Nephron (organoid): ENCODE measurements at regions not wholly inside any gene's neighbourhood (a gene's known extent, or its start where the extent isn't known, plus 50 kb on each side); places are given as distances from the start of the nearest gene placed in this dataset.
A peak's percentile ranks its signal among the peaks of the same experiment; 100 is the strongest.

ENCODE experiments used
- H3K27ac Mint-ChIP-seq, 3 experiments: 2 replicates each; pipeline ENCODE4 v1.8.0; 2020; ENCODE audit warnings: mixed read lengths in 3 of 3, mild to moderate bottlenecking in 2 of 3, moderate library complexity in 1 of 3
- H3K27me3 Mint-ChIP-seq: 2 replicates; pipeline ENCODE4 v1.8.0; 2021; ENCODE audit warnings: low read depth, mild to moderate bottlenecking, moderate library complexity, mixed read lengths
- H3K36me3 Mint-ChIP-seq: 2 replicates; pipeline ENCODE4 v1.8.0; 2020; ENCODE audit warnings: low read depth, mixed read lengths
- H3K4me1 Mint-ChIP-seq: 2 replicates; pipeline ENCODE4 v1.8.0; 2020; ENCODE audit warnings: mixed read lengths
- H3K4me3 Mint-ChIP-seq, 3 experiments: 2 replicates each; pipeline ENCODE4 v1.8.0; 2020; ENCODE audit warnings: mild to moderate bottlenecking in 3 of 3, mixed read lengths in 3 of 3, moderate library complexity in 2 of 3
- H3K9me3 Mint-ChIP-seq: 2 replicates; pipeline ENCODE4 v1.8.0; 2020; ENCODE audit warnings: mixed read lengths
- TF ChIP-seq, protein P1 (sequence below), 3 experiments: fragments of 200-600 bp; sonication (generic); IDR thresholded peaks; one replicate each; pipeline ENCODE4 v1.5.0; 2021; ENCODE audit warnings: antibody characterized with exemption in 3 of 3; ENCODE audit not compliant: unreplicated experiment in 3 of 3

DNA sequence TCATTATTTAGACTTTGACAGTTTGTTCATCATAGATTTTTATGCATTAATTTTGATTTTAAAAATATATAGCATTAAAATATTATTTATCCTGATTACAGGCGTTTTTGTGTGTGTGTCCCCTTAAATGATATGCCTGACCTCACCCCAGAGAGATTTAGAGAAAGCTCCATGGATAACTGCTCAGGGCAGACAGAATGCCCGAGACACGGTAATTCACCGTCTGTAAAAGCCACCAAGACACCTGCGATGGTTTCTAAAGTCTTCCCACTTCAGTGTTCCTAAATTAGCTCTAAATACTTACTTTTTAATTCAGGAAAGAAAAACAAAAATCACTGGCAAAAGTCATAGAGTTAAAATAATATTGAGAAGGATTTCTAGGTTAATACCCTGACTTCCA, 350.6 kb upstream of the RUNX1 start:
- peaks cover 39% of the 10 kb centered on the region for H3K27me3 Mint-ChIP-seq
- H3K4me3 Mint-ChIP-seq: no peak overlapping the region
- H3K9me3 Mint-ChIP-seq: no peaks in the 10 kb centered on the region
- TF ChIP-seq, protein P1, sequence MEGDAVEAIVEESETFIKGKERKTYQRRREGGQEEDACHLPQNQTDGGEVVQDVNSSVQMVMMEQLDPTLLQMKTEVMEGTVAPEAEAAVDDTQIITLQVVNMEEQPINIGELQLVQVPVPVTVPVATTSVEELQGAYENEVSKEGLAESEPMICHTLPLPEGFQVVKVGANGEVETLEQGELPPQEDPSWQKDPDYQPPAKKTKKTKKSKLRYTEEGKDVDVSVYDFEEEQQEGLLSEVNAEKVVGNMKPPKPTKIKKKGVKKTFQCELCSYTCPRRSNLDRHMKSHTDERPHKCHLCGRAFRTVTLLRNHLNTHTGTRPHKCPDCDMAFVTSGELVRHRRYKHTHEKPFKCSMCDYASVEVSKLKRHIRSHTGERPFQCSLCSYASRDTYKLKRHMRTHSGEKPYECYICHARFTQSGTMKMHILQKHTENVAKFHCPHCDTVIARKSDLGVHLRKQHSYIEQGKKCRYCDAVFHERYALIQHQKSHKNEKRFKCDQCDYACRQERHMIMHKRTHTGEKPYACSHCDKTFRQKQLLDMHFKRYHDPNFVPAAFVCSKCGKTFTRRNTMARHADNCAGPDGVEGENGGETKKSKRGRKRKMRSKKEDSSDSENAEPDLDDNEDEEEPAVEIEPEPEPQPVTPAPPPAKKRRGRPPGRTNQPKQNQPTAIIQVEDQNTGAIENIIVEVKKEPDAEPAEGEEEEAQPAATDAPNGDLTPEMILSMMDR (IDR thresholded peaks at IDR 0.05; ENCODE audit: unreplicated experiment in 3 of 3): no peak
- peak overlapping the region in 1 of 3 experiments; percentile 6 for H3K27ac Mint-ChIP-seq
- no peaks in the 10 kb centered on the region for H3K36me3 Mint-ChIP-seq
- peaks cover 26% of the 10 kb centered on the region for H3K4me1 Mint-ChIP-seq

- Mint-ChIP-seq H3K9me3 (no peaks in the 10 kb centered on the region), H3K27me3 (peaks cover 32% of the 10 kb centered on the region), H3K4me3 (no peak overlapping the region), H3K36me3 (no peaks in the 10 kb centered on the region), H3K27ac (no peak overlapping the region), H3K4me1 (peaks cover 26% of the 10 kb centered on the region)
- TF ChIP-seq, protein P1 (IDR thresholded peaks at IDR 0.05; ENCODE audit: unreplicated experiment in 3 of 3): no peak
These were observed 350.0 kb upstream of the RUNX1 start for GRCh38 chr21:35399002-35399530.

DNA sequence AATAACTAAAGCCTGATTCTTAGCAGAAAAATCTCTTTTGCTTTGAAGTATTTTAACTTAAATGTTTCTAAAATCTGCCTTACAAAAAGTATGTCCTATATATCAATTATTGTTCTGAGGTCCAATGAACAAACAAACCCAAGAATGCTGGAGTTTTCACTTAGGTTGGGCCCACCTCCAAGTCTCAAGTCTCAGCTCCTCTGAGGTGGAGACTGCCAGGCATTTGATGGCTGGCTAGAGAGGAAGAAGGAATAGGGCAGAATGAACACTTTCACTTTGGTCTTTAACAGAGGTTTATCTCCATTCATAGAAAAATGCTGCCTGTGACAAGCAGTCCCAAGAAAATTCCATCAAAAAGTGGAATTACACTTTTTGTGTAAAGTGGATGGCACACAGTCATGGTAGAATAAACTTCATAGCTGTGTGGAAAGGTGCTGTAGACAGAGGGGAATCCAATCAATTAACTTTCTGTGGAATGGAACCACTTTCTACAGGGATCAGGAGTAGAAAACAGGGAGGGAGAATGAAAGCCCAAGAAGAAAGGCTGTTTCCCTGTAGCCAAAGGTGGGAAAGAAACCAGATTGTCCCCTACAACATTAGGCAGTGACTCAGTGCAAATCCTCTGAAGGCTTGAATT, 349.4 kb upstream of the RUNX1 start:
- Mint-ChIP-seq H3K36me3 (no peaks in the 10 kb centered on the region), H3K4me1 (peaks cover 26% of the 10 kb centered on the region), H3K4me3 (no peak overlapping the region), H3K27me3 (peaks cover 27% of the 10 kb centered on the region), H3K9me3 (no peaks in the 10 kb centered on the region), H3K27ac (no peak overlapping the region)
- TF ChIP-seq, protein P1 (IDR thresholded peaks at IDR 0.05; ENCODE audit: unreplicated experiment in 3 of 3): no peak

- H3K4me3 Mint-ChIP-seq: no peak overlapping the region
- no peaks in the 10 kb centered on the region for H3K36me3 Mint-ChIP-seq
- no peaks in the 10 kb centered on the region for H3K9me3 Mint-ChIP-seq
- H3K27ac Mint-ChIP-seq: no peak overlapping the region
- TF ChIP-seq, protein P1 (IDR thresholded peaks at IDR 0.05; ENCODE audit: unreplicated experiment in 3 of 3): no peak
- peaks cover 24% of the 10 kb centered on the region for H3K27me3 Mint-ChIP-seq
- H3K4me1 Mint-ChIP-seq: peaks cover 26% of the 10 kb centered on the region
These were observed 348.7 kb upstream of the RUNX1 start for GRCh38 chr21:35397781-35398180.

DNA sequence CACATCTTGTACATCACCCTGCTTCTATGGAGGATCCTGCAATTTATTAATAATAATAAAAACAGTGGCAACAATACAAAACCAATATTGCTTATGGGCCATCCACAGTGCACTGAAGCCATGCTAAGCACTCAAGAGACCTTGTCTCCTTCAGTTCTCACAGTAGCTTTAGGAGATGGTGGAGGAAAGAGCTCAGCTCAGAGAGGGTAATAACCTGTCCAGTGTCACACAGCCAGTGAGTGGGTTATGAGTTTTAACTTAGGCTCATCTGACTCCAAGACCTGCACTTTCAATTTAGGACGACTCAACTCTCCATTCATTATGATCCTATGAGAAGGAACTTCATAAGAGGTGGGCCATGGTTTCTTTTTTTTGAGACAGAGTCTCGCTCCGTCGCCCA, 347.6 kb upstream of the RUNX1 start:
- TF ChIP-seq, protein P1 (IDR thresholded peaks at IDR 0.05; ENCODE audit: unreplicated experiment in 3 of 3): no peak
- peaks cover 26% of the 10 kb centered on the region for H3K4me1 Mint-ChIP-seq
- no peak overlapping the region for H3K4me3 Mint-ChIP-seq
- no peaks in the 10 kb centered on the region for H3K36me3 Mint-ChIP-seq
- H3K27ac Mint-ChIP-seq: no peak overlapping the region
- peaks cover 25% of the 10 kb centered on the region for H3K27me3 Mint-ChIP-seq
- no peaks in the 10 kb centered on the region for H3K9me3 Mint-ChIP-seq

DNA sequence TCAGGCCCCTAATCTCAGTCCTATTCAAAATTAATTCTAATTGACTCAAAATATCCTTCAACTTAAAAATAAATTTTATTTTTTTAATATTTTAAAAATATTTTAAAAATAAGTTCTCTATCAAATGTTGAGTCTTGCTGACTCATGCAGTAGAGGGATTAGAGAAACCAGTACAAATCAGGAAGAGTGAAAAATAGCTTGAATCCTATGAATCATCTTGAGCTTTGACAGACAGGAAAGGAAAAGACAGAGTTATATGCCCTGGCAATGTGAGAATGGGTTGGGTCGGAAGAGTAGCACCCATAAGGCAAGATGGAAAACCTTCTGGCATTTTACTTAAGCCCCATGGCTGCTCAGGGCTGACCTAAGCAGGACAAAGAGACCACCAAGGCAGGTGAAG, 346.6 kb upstream of the RUNX1 start:
- TF ChIP-seq, protein P1 (IDR thresholded peaks at IDR 0.05; ENCODE audit: unreplicated experiment in 3 of 3): no peak
- no peak overlapping the region for H3K4me3 Mint-ChIP-seq
- no peaks in the 10 kb centered on the region for H3K36me3 Mint-ChIP-seq
- H3K27me3 Mint-ChIP-seq: peaks cover 20% of the 10 kb centered on the region
- peaks cover 31% of the 10 kb centered on the region for H3K4me1 Mint-ChIP-seq
- H3K27ac Mint-ChIP-seq: no peak overlapping the region
- H3K9me3 Mint-ChIP-seq: no peaks in the 10 kb centered on the region
